Testis (tissue), 2 donors: ENCODE measurements at regions not wholly inside any gene's neighbourhood (a gene's known extent, or its start where the extent isn't known, plus 50 kb on each side); places are given as distances from the start of the nearest gene placed in this dataset.
"Not testable (repeated sequence)": the region's sequence is repeated elsewhere in the genome, so short reads cannot be mapped to it uniquely, and the experiment has no call there.

Experiments used
- DNase-seq: peaks from one replicate; pipeline ENCODE4 v3.0.0-alpha.2; 2019
- H3K27ac ChIP-seq, 2 donors: fragments of 200-600 bp; sonication (generic); one replicate each; pipeline ENCODE4 v1.5.1; 2019
- H3K27me3 ChIP-seq: fragments of 200-600 bp; sonication (generic); one replicate; pipeline ENCODE4 v1.5.1; 2019
- H3K36me3 ChIP-seq: fragments of 200-600 bp; sonication (generic); one replicate; pipeline ENCODE4 v1.5.1; 2017; ENCODE audit warnings: low read depth; ENCODE audit errors: missing control alignments
- H3K4me1 ChIP-seq: fragments of 200-600 bp; sonication (generic); one replicate; pipeline ENCODE4 v1.5.1; 2019
- H3K4me3 ChIP-seq, 2 donors: fragments of 200-600 bp; sonication (generic); one replicate each; pipeline ENCODE4 v1.5.1; 2017 to 2019
- H3K9me3 ChIP-seq: fragments of 200-600 bp; sonication (generic); one replicate; pipeline ENCODE4 v1.5.1; 2017
- CTCF ChIP-seq, 3 experiments: fragments of 450-650 bp in 2 of 3; fragments of 200-600 bp in 1 of 3; sonication (generic) in 1 of 3; IDR thresholded peaks; one replicate each; pipeline ENCODE4 v1.5.1; 2016 to 2019; ENCODE audit warnings: antibody characterized with exemption in 3 of 3, mild to moderate bottlenecking in 2 of 3, moderate library complexity in 1 of 3
- POLR2A ChIP-seq: fragments of 450-650 bp; IDR thresholded peaks from one replicate; pipeline ENCODE4 v1.6.1; 2017; ENCODE audit warnings: antibody characterized with exemption, mild to moderate bottlenecking, moderate library complexity
- WGBS, 2 donors: methylation state at CpG; one replicate each; pipeline ENCODE4 v1.1.5; 2018; 5-methylcytosine and 5-hydroxymethylcytosine counted together
- intact Hi-C: fragments of 100-400 bp; cut with DNase I; formaldehyde crosslinking; loops from one replicate; pipeline ENCODE4 v1.15.1; 2023; ENCODE audit warnings: low total_unique reads

- Histone ChIP-seq H3K4me3 (no peak overlapping the region), H3K27me3 (no peaks in the 10 kb centered on the region), H3K4me1 (no peaks in the 10 kb centered on the region), H3K27ac (no peak overlapping the region), H3K9me3 (no peaks in the 10 kb centered on the region), H3K36me3 (no peaks in the 10 kb centered on the region)
- intact Hi-C loops = no loop called here
- WGBS, 2 donors = 94 to 95% methylated on average over 2 of the region's 2 CpGs
- TF ChIP-seq POLR2A (no peak), CTCF (IDR thresholded peaks at IDR 0.05) (no peak)
- no peak for DNase-seq
These were observed 286.6 kb downstream of the AACS start for GRCh38 chr12:125351788-125352187.

DNA sequence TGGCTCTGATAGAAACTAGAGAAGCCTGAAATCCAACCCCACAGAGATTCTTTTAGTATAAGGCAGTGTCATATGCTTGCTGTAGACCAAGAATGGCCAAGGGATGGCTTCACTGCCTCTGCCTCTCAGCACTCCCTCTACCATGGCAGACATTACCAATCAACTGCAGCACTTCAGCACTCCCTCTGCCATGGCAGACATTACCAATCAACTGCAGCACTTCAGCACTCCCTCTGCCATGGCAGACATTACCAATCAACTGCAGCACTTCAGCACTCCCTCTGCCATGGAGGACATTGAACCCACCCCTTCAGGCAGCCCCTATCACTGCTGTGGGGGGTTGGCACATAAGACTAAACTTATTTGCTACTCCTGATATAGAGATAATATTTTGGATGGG lies 287.8 kb downstream of the AACS start:
- H3K9me3 ChIP-seq, H3K27ac ChIP-seq, DNase-seq, H3K27me3 ChIP-seq, intact Hi-C loops, H3K4me3 ChIP-seq, H3K36me3 ChIP-seq, H3K4me1 ChIP-seq: not testable (repeated sequence)

GRCh38 chr12:125353871-125354270 lies 288.6 kb downstream of the AACS start:
- no peak for DNase-seq
- intact Hi-C loops = no loop called here
- Histone ChIP-seq H3K27ac (no peak overlapping the region), H3K36me3 (no peaks in the 10 kb centered on the region), H3K4me1 (no peaks in the 10 kb centered on the region), H3K4me3 (no peak overlapping the region), H3K9me3 (no peaks in the 10 kb centered on the region), H3K27me3 (no peaks in the 10 kb centered on the region)
- 95 to 98% methylated on average over 2 of the region's 2 CpGs for WGBS, 2 donors
- TF ChIP-seq POLR2A (no peak), CTCF (IDR thresholded peaks at IDR 0.05) (no peak)

DNA sequence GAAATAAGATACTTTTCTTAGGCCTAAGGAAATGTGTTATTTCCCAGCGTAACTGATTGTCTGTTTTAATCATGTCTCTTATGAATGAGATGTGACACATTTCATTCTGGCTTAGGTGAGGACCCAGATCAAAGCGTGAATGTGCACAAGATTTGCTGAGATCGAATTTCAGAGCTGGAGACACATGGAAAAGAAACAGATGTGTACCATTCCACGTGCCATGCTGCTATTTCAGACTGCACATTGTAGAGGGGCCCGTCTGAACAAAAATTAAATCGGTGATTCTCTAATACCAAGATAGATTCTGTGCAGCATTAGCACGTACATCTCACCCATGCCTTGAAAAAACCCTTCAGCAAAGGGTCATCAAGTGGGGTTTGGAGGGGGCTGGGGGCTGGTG lies 290.4 kb downstream of the AACS start:
- no peak for TF ChIP-seq POLR2A
- TF ChIP-seq CTCF (IDR thresholded peaks at IDR 0.05) = no peak
- 75 to 81% methylated on average over 7 of the region's 7 CpGs for WGBS, 2 donors
- H3K36me3 ChIP-seq = no peaks in the 10 kb centered on the region
- H3K4me1 ChIP-seq = no peaks in the 10 kb centered on the region
- no peak overlapping the region for H3K4me3 ChIP-seq
- no peak for DNase-seq
- no peaks in the 10 kb centered on the region for H3K9me3 ChIP-seq
- H3K27ac ChIP-seq = no peak overlapping the region
- intact Hi-C loops = no loop called here
- H3K27me3 ChIP-seq = no peaks in the 10 kb centered on the region

- H3K36me3 ChIP-seq = no peaks in the 10 kb centered on the region
- H3K4me1 ChIP-seq = no peaks in the 10 kb centered on the region
- no peaks in the 10 kb centered on the region for H3K9me3 ChIP-seq
- DNase-seq = no peak
- no peak for TF ChIP-seq CTCF (IDR thresholded peaks at IDR 0.05)
- TF ChIP-seq POLR2A = no peak
- H3K27ac ChIP-seq = no peak overlapping the region
- 75 to 83% methylated on average over 4 of the region's 4 CpGs for WGBS, 2 donors
- intact Hi-C loops = no loop called here
- H3K4me3 ChIP-seq = no peak overlapping the region
- H3K27me3 ChIP-seq = no peaks in the 10 kb centered on the region
These were observed 290.9 kb downstream of the AACS start for GRCh38 chr12:125356111-125356510.
